ENCODE measurements at regions not wholly inside any gene's neighbourhood (a gene's known extent, or its start where the extent isn't known, plus 50 kb on each side); places are given as distances from the start of the nearest gene placed in this dataset.
"Not testable (repeated sequence)": the region's sequence is repeated elsewhere in the genome, so short reads cannot be mapped to it uniquely, and the experiment has no call there.

DNA sequence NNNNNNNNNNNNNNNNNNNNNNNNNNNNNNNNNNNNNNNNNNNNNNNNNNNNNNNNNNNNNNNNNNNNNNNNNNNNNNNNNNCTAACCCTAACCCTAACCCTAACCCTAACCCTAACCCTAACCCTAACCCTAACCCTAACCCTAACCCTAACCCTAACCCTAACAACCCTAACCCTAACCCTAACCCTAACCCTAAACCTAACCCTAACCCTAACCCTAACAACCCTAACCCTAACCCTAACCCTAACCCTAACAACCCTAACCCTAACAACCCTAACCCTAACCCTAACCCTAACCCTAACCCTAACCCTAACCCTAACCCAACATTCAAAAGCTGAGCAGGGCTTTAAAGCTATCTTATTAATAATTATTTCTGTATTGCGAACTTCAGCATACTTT is 182.5 kb upstream of the FAM20C start:
- DNase-seq = not testable (repeated sequence)

GRCh38 chr7:32565-33280 is 159.6 kb upstream of the FAM20C start:
- not testable (repeated sequence) for DNase-seq

DNA sequence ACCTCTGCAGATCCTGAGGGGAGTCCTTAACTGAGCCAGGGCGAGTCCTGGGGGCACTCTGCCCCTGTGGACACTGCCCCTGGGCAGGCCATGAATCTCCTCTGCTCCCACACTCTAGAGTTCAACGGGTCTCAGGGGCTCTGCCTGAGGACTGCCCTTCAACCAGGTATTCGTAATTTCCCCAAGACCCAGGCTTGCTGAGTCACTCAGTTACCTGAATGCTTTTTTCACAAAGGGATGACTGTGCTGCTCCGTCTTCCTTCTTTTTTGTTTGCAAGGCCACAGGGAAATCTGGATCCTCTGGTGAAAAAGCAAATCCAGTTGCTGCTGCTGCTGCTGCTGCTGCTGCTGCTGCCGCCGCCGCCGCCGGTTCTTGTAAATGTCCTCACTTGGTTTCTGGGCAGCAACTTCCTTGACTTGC is 157.2 kb upstream of the FAM20C start:
- not testable (repeated sequence) for DNase-seq

- DNase-seq = not testable (repeated sequence)
Measured at GRCh38 chr7:36539-36938, 155.8 kb upstream of the FAM20C start.

DNA sequence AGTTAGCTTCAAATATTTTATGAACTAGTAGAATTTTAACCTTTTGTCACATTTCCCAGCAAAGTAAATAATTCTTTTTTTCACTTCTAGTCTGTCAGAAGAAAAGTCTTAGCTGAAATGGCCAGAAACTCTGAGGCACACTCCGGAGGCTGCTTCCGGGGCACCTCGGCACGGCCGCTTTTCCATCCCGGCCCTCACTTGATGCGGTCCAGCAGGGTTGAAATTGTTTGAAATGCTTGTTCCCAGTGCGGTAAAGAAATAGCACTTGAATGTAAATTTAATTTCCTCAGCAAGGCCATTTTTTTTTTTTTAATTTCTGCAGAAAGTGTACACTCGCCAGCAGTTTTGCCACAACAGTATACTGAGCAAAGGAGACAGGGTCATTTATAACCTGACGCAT is 154.7 kb upstream of the FAM20C start:
- not testable (repeated sequence) for DNase-seq

- not testable (repeated sequence) for DNase-seq
Measured at GRCh38 chr7:38444-38843, 153.9 kb upstream of the FAM20C start.

- not testable (repeated sequence) for DNase-seq
Measured at GRCh38 chr7:39984-40740, 152.2 kb upstream of the FAM20C start.

GRCh38 chr7:40799-41750 is 151.3 kb upstream of the FAM20C start:
- DNase-seq = no peak

- DNase-seq = no peak
Measured at GRCh38 chr7:41917-42565, 150.3 kb upstream of the FAM20C start.

DNA sequence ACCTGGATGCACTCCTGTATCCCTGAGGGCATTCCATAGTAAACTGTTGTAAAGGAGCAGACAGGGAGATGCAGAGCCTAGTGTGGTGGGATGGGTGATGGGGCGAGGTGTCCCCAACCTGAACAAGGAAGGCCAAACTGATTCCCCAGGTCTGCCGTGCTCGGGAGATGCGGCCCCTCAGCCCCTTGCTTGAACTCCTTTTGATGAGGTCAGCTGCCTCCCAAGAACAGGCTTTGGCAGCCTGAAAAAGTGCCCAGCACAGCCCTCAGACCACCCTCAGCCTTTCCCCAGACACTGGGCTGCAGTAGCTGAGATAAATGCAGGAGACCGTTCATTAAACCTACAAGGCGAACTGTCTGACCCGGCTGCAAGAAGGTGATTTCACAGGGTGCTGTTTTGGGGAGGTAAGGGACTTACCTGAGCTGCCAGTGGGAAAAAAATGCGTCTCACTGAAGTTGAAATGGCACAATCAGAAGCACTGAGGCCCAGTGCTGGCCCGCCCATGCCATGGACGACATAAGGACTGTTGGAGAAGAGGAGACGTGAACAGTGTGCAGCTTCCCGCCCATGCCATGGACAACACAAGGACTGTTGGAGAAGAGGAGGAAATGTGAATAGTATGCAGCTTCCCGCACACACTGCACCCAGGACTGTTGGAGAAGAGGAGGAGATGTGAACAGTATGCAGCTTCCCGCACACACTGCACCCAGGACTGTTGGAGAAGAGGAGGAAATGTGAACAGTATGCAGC is 148.4 kb upstream of the FAM20C start:
- DNase-seq = no peak

DNA sequence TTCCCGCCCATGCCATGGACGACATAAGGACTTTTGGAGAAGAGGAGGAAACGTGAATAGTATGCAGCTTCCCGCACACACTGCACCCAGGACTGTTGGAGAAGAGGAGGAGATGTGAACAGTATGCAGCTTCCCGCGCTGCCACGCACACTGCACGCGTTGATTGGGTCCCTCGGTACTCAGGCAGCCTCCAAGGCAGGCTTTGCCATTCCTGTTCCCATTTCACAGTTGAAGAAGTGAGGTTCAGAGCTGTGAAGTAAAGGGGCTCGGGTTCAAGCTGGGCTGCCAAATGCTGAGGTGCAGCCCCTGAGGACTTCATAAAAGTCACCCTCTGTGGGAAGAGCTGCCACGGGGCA is 147.9 kb upstream of the FAM20C start:
- DNase-seq = no peak

- DNase-seq = no peak
Measured at GRCh38 chr7:45106-46090, 147.0 kb upstream of the FAM20C start.

DNA sequence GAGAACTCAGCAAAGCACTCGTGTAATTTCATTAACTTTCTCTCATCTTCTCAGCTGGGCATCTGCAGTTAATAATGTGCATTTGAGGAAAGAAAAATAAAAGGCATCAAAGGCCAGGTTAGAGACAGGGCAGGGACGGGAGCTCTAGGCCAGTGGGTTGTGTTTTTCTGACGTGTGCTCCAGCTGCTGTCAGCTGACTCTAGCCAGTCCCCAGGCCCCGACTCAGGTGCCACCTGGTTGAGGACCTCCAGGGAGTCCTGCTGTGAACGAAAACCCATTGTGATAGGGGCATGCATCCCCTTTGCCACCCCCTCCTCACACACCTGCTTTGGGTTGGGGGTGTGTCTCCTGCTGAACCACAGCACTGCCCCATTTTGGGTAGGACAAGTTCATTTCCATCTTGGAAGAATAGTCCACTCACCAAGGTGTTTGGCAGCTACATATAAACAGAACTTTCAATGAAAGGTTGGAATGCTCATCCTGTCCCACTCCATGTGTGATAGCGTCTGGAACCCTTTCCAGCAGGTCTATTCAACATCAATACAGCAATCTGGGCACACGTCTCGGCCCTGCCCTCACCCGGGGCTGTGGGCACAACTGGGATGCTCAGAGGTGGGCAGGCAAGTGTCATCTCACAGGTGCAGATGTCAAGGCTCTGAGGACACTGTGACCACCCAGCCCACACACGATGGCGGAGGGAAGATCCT is 146.1 kb upstream of the FAM20C start:
- DNase-seq = no peak

DNA sequence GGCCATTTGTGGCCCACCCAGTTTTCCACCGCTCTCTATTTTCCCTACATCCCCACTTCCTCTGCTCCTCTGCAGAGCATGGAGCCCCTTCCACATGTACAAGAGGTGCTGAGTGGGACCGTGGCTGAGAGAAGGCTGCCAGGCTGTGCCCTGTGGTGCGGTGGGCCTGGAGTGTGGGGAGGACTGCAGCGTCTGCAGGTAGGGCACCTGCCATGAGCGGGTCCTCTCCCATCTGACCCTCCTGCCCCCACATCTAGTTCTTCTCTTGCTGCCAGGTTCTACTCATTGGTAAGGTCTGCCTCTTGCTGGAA is 145.6 kb upstream of the FAM20C start:
- no peak for DNase-seq

GRCh38 chr7:51456-52068 is 140.8 kb upstream of the FAM20C start:
- DNase-seq = no peak

DNA sequence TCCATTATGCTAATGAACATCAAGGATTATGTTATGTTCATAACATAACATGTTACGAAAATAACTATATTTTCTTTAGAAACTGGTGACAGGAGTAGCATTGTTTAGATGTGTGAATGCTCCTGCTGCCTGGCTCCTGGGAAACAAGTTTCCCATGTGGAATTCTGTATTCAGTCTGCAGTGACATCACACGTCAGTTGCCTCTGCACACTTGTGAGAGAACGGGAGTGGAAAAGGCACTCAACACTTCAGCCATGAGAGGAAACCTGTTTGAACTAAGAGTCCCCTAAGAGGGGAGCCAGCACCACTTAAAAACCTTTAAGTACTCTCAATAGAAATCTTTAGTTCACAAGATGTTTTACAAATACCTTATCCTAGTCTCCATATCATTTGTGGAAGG is 140.3 kb upstream of the FAM20C start:
- no peak for DNase-seq

GRCh38 chr7:53531-53930 is 138.8 kb upstream of the FAM20C start:
- no peak for DNase-seq

- no peak for DNase-seq
Measured at GRCh38 chr7:54615-55014, 137.8 kb upstream of the FAM20C start.

DNA sequence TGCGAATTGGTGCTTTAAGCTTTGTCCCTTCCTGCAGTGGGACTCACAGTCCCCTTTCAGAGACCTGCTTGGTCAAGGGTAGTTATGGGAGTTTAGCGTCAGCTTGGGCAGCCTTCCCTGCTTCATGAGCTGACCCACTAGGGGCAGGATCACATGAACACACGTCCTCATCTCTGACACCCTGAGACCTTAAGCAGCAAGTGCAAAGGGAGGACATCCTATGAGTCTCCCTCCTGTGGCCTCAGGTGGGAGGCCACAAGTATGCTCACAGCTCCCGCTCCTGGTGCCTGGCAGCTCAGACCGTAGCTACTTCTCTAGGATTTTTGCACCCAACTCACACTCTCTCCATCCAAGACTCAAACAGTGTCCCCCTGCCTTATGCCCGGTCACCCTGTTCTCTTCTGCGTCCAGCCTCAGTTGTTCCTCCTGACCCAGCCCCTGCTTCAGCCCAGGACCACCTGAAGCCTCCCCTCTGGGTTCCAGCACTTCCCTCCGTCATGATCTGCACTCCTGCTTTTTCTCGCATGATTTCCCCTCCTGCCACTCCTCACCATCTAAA is 136.6 kb upstream of the FAM20C start:
- DNase-seq = no peak
